ENCODE measurements at regions not wholly inside any gene's neighbourhood (a gene's known extent, or its start where the extent isn't known, plus 50 kb on each side); places are given as distances from the start of the nearest gene placed in this dataset.
A peak's percentile ranks its signal among the peaks of the same experiment; 100 is the strongest.
"Not testable (repeated sequence)": the region's sequence is repeated elsewhere in the genome, so short reads cannot be mapped to it uniquely, and the experiment has no call there.

GRCh38 chr3:94406595-94406994, 343.7 kb downstream of the NSUN3 start:
- no peak for DNase-seq

- not testable (repeated sequence) for DNase-seq
These were observed 350.1 kb downstream of the NSUN3 start for GRCh38 chr3:94412936-94413335.

DNA sequence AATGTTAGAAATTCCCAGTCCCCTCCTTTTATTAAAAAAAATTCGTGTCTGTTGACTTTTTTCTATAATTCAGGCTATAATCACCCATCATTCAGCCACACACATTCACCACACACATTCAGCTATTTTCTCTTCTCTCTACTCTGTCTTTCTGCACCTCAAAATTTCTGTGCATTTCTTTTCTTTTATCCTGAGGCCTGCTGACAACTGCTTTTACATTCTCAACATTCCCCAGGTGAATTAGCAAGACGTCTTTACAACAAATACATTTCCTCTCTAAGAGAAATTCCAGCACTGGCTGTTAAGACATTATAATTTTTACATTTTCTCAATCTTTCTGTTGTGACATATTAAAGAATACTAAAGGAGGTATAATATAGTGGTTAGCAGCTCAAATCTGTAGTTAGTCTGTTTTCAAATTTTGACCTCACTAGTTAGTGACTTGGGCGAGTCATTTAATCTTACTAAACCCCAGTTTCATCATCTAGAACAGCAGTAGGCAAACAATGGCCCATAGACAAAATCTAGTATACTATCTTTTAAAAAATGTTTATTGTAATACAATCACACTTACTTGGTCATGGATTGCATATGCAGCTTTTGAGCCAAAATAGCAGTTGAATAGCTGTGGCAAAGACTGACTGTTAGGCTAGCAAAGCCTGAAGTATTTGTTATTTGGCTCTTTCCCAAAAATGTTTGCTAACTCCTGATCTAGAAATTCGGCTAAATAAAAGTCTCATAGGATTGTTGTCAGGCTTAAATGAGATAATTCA, 350.7 kb downstream of the NSUN3 start:
- DNase-seq: no peak

GRCh38 chr3:94414418-94414817, 351.6 kb downstream of the NSUN3 start:
- DNase-seq: no peak

- no peak for DNase-seq
These were observed 353.9 kb downstream of the NSUN3 start for GRCh38 chr3:94416768-94417167.

- no peak for DNase-seq
These were observed 355.1 kb downstream of the NSUN3 start for GRCh38 chr3:94417963-94418455.

GRCh38 chr3:94420931-94421330, 358.1 kb downstream of the NSUN3 start:
- no peak for DNase-seq

- no peak for DNase-seq
These were observed 360.7 kb downstream of the NSUN3 start for GRCh38 chr3:94423578-94423977.

DNA sequence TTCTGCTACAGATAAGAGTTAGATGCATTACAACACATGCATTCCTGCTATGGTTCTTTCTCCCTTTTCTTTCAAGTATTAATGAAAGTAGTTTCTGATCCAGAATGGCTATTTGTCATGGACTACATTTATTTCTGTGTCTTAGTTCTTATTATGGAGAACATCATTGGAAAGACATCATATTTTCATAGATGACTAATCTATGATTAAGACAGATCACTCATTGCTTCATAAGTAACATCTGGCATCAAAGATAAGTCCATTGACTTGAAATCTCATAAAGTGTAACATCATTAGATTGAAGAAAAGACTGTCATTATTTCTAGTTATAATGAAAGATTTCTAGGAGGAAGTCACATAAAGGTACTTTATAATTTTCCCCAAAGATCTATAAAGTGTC, 366.7 kb downstream of the NSUN3 start:
- no peak for DNase-seq

GRCh38 chr3:94431876-94432570, 369.2 kb downstream of the NSUN3 start:
- DNase-seq: no peak

- DNase-seq: no peak
These were observed 370.9 kb downstream of the NSUN3 start for GRCh38 chr3:94433811-94434210.

GRCh38 chr3:94440767-94441493, 378.1 kb downstream of the NSUN3 start:
- DNase-seq: no peak

DNA sequence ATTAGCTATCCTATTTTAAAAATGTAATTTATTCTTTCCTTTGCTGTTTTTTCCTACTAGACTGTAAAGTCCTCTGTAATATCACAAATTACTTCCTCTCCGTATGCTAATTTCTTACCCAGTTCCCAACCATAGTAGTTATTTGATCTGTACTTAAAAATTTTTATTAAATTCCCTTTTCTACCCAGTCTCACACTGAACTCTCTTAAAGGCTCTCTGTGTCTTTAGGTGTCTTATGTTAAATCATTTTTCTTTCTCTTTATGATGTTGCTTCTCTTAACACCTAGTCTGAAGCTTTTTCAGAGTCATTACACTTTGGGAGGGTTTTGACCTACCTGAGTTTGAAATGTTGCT, 378.6 kb downstream of the NSUN3 start:
- no peak for DNase-seq

DNA sequence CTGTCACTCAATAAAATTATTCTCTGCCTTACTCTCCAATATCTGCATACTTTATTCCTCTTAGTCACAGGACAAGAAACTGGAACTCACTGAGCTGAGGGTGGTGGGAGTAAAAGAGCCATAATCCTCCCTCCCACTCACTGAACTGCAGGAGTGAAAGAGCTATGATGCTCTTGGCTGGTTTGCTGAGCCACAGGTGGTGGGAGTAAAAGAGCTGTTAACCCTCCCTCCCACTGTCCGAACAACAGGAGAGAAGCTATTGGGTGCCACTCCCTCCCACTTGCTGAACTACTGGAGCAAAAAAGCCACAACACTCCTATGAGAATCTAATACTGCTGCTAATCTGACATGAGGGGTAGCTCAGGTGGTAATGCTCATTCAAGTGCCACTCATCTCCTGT, 391.0 kb downstream of the NSUN3 start:
- DNase-seq: no peak

GRCh38 chr3:94459167-94459566, 396.3 kb downstream of the NSUN3 start:
- no peak for DNase-seq

DNA sequence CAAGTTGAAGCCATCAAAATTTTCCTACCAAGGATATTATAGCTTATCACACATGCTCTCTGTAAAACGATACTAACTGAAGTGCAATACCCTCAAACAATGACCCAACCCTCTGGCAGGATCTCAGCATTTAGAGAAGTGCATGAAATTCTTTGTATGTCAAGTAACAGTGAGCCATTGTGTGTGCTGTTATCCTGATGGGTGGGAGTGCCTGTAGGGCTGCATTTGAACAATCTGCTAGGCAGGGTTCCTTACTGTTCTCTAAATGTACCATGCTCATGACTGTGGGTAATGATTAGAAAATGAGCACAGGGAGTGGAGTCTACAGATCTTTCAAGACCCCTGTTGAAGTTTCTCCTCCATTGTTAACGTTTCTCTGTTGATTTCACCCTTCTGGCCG, 398.1 kb downstream of the NSUN3 start:
- no peak for DNase-seq

- no peak for DNase-seq
These were observed 400.1 kb downstream of the NSUN3 start for GRCh38 chr3:94462931-94463330.

- no peak for DNase-seq
These were observed 409.6 kb downstream of the NSUN3 start for GRCh38 chr3:94472511-94472910.

DNA sequence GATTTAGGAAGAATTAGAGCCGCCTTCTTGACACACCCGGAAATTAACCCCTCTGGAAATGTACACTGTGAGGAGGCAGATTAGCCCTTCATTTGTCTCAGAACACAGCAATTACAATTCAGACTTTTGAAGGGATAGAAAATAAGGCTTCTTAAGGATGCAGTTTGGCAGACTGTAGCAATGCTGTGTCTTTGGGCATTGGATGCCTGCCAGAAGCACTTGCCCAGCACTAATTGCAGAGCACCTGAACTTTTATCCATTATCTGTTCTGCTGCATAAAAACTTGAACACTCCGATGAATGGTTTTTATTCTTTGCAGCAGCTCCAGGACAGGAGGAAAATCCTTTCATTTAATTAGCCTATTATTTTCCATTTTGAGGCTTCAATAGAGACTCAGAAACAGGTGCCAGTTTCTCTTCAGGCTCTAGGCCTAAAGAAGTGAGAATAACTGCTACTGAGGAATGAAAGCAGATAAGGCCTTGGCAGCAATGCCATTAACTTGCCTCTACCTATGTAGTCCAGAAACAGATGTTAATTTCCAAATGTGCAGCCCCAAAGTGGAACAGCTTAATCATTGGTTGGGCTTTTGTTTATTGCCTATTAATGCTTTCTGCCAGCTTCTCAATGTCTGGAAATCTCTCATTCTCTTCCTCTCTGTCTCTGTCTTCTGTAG, 418.5 kb downstream of the NSUN3 start:
- peak in 1 of 56 donors; percentile 5 for DNase-seq

DNA sequence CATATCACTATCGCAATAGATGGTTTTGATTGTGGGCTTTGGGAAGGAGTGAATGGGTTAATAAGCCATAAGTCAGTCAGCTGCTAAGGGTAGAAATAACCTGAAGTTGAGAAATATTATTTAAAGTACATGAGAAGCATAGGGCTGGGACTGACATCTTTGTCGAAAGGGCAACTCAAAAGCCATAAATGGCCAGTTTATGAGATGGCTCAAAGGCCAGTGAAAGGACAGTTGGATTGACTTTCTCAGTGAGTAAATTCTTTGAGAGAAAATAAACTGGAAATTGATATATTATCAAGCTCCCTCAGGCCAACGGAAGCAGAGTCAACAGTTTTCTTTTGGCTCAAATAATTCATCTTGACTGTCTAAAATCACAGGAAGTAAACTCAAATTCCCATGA, 419.8 kb downstream of the NSUN3 start:
- no peak for DNase-seq

GRCh38 chr3:94483403-94483802, 420.5 kb downstream of the NSUN3 start:
- no peak for DNase-seq

GRCh38 chr3:94494992-94495391, 432.1 kb downstream of the NSUN3 start:
- no peak for DNase-seq
